Head of caudate nucleus (tissue), 42 donors: ENCODE measurements at regions not wholly inside any gene's neighbourhood (a gene's known extent, or its start where the extent isn't known, plus 50 kb on each side); places are given as distances from the start of the nearest gene placed in this dataset.
"Not testable (repeated sequence)": the region's sequence is repeated elsewhere in the genome, so short reads cannot be mapped to it uniquely, and the experiment has no call there.

Source experiments
- DNase-seq, 42 donors: peaks; one replicate each; pipeline versions ENCODE4 v3.0.0 to v3.0.0-alpha.2; 2020 to 2021; ENCODE audit warnings: mixed read lengths in 7 of 42
- intact Hi-C: fragments of 100-400 bp; cut with DNase I; formaldehyde crosslinking; loops from one replicate; pipeline ENCODE4 v1.15.0; 2022

GRCh38 chr12:65699251-65699650 is 125.0 kb upstream of the HMGA2 start:
- DNase-seq = no peak
- intact Hi-C loops = no loop called here

DNA sequence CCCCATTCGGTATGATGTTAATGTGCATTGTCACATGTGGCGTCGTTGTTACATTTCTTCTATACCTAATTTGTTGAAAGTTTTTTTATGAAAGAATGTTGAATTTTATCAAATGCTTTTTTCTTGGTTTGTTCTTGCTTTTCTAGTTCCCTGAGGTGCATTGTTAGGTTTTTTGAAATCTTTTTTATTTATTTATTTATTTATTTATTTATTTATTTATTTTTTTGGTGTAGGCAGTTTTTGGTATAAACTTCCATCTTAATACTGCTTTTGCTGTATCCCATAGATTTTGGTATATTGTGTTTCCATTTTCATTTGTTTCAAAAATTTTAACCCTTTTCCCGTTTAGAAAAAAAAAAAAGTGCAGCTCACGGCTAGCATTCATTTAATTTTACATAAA is 121.1 kb upstream of the HMGA2 start:
- intact Hi-C loops = no loop called here
- no peak for DNase-seq

DNA sequence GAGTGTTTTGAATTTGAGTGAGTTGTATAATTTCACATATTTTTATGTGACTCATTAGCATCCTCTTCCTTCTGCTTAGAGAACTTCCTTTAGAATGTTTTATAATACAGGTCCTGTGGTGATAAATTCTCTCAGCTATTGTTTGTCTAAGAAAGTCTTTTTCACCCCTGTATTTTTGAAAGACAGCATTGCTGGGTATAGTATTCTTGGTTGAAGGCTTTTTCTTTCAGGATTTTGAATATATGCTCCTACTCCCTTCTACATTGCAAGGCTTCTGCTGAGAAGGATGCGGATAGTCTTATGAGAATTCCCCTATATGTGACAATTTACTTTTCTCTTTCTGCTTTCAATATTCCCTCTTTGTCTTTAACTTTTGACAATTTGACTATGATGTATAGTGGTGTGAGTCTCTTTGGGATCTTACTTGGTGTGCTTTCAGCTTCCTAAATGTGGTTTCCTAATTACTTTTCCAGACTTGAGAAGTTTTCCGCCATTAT is 118.9 kb upstream of the HMGA2 start:
- intact Hi-C loops = no loop called here
- DNase-seq = no peak

DNA sequence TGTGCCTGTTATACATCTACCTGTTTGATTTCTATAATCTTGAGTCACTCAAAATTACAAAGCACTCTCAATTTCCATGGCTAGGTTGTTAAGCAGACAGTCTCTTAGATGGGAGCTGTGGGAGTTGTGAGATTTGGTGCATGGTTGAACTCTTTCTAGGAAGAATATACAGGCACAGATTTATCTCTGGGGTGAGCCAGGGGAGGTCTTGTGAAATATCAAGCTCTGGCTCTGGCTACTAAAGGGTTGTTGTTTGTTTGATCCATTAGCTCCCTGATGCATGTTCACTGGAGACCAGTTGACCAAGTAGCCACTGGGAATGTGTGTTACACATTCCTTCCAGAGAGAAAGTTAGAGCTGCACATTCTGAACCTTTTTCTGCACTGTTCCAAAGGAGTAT is 117.2 kb upstream of the HMGA2 start:
- intact Hi-C loops = no loop called here
- no peak for DNase-seq

- intact Hi-C loops = no loop called here
These were observed 111.9 kb upstream of the HMGA2 start for GRCh38 chr12:65712260-65713004.

DNA sequence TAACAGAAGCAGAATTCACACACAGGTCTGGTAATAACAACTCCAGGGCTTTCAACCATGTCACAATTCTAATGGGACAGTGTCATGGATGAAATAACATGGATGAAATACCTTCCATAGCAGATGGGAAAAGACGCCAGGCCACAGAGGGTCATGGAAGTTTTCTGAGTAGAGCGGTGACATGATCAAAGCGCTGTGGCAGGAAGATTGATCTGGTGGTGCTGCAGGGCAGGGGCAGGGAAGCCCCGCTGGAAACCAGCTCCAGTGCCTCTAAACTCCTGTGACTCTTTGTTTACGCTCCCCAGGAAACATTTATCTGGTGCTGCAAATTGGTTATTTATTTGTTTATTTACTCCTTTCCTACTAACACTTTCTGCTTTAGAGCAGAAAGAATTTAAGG is 108.3 kb upstream of the HMGA2 start:
- no peak for DNase-seq
- intact Hi-C loops = no loop called here

More at GRCh38 chr12:65712260-65713004, 111.9 kb upstream of the HMGA2 start:
- DNase-seq = no peak

DNA sequence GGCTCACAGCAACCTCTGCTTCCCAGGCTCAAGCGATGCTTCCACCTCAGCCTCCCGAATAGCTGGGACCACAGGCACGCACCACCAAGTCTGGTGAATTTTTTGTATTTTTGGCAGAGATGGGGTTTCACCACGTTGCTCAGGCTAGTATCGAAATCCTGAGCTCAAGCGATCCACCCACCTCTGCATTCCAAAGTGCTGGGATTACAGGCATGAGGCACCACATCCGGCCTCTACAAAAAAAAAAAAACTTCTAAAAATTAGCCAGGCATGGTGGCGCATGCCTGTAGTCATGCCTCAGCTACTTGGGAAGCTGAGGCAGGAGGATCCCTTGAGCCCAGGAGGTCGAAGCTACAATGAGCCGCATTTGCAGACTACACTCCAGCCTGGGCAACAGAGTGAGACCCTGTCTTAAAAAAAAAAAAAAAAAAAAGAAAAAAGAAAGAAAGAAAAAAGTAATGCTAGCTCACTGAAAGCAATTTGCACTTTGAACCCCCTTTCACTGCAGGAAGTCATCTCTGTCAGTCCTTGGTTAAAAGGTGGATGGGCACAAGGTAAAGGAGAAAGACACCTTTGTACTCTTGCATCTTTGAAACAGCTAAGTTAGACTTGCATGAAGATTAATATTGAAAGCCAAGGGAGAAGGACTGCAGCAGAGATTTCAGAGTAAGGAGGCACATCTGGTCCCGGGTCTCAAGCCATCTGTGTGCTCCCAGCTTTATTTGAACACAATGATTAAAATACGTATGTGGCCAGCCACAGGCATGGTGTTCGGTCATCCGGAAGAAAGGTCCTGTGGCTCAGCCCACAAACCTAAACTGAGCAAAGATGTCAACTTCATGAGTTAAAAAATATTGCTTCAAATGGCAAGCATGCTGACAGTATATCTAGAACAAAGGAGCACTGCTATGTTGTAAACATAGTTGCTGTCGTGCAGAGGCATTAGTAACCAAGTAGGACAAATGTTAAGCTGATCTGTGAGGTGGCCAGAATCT is 103.8 kb upstream of the HMGA2 start:
- no peak for DNase-seq
- intact Hi-C loops = no loop called here

GRCh38 chr12:65721541-65722190 is 102.6 kb upstream of the HMGA2 start:
- intact Hi-C loops = no loop called here
- no peak for DNase-seq

DNA sequence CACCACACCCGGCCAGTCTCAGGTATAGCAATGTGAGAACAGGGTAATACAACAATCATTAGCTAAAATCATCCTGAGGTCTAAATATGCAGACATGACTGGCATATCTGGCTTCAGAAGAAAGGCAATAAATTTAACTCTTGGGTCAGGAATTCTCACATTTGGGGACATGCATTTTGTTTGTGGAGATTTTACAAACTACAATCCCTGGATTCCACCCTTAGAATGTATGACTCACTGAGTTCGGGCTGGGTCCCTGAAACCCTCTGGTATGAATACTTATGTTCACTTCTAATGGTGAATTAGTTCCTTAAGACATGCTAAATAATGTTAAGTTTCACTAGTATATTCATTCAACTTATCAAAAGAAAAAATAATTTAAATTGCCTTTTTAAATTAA is 98.9 kb upstream of the HMGA2 start:
- intact Hi-C loops = no loop called here
- no peak for DNase-seq

DNA sequence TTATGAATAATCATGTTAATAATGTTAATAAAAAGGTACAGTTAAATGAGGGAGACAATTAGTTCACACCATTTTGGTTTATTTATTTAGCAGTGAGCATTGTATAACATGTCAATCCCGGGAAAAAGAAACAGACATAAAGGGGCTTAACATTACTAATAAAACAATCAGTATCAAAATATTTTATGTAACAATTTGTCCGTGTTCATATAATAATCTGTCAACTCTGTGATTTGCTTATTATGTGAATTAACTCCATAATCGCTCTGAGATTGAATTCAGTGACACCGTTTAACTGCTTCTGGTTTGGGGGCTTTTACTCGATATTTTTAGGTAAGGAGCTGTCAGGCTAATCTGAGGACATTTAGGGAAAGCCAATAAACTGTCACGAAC is 95.8 kb upstream of the HMGA2 start:
- intact Hi-C loops = no loop called here
- no peak for DNase-seq

DNA sequence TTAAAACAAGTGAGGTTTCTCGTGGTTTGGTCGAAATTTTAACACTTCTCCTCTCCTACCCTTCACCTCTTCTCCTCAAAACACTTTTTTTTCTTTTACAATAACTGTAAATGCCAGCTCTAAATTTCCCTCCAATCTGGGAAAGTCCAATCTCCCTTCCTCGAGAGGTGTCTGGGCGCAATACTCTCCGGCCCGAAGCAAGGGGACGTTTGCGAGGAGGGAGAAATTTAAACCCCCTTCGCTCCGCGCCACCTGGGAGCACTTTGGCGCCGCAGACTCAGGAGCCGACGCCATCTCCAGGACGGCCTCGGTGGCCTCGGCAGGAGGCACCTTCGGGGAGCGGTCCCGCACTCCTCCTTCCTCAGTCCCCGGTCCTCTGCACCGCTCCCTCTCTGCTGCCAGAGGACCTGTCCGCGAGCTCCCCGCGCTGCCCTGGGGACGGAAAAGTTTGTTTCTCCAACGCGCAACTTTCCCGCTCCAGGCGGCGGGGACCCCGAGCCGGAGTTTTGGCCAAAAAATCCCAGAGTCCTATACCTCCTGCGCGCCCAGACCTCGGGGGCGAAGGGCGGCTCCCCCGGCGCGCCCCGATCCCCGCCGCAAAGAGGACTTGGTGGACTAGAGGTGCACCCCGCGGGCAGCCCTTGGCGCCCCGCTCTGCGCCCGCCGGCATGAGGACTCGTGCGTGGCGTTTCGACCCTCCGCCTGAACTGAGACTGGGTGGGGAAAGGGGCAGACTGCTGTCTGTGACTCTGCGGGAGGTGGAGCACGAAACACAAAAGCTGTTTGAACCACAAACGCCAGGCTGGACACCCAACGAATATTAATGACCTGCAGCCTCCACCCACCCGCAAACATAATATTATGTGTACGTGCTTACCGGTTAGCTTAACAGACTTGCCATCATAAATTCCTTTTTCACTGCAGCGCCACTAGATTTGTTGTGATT is 95.2 kb upstream of the HMGA2 start:
- intact Hi-C loops = no loop called here
- no peak for DNase-seq

DNA sequence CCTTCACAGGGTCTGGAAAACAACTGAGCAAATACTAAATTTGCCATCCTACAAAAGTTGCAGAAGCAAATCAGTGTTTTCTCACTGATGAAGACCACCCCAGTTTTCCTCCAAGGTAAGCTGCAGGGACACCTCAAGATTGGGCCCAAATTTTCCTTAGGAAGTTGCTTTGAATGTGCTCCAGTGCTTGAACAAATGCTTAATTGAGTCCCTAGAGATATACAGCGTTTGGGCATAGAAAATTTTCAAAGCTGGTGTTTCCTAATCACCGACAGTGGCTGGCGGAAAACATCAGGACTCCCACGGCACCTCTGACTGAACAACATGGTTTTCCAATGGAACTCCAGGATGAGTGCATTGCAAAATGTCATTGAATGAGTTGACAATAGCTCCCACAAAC is 92.5 kb upstream of the HMGA2 start:
- no peak for DNase-seq
- intact Hi-C loops = no loop called here

- intact Hi-C loops, DNase-seq: not testable (repeated sequence)
These were observed 90.6 kb upstream of the HMGA2 start for GRCh38 chr12:65733643-65734042.

DNA sequence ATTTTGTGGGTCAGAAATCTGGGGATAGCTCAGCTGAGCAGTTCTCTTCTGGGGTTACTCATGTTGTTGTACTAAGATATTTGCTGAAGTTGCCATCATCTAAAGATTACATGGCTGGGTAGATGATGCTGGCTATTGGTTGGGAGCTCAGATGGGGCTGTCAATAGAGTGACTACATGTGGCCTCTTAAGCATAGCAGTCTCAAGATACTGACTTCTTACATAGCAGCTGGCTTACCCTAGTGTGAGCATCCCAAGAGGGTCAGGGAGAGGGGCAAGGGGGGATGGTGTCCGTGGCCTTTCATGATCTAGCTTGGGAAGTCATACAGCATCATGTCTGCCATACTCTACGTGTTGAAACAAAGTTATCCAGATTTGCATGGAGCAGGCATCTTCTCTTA is 90.1 kb upstream of the HMGA2 start:
- no peak for DNase-seq
- intact Hi-C loops = no loop called here

DNA sequence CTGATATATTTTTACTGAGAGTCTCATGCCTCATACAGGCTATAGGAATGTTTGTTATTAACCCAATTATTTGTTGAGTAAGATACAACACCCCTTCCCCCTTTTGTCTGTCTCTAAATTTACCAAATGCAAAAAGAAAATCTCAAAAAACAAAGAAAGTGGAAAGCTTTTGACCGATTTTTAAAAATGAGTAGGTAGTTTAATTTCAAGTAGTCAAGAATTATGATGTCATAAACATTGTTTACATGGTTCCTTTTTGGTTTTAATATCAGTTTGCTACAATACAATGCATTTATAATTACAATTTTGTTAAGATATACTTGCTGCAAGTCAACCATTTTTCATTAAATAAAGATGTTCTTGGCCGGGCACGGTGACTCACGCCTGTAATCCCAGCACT is 84.7 kb upstream of the HMGA2 start:
- intact Hi-C loops = no loop called here
- no peak for DNase-seq

DNA sequence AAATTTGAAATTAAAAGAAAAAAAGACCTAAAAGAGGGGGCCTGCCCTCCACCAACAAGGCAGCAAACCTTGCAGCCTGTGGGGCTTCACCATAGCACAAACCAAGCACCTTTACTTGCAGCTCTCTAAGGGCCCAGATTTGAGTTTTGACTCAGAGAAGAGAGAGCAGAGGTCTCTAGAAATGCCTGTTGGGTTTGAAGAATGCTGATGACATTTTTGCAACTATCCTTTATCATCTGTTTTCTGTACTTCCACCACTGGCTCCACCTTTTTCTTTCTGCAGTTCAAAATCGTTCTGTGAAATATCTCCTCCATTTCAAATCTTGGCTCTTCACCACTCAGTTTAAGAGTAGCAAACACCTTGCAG is 83.8 kb upstream of the HMGA2 start:
- intact Hi-C loops = no loop called here
- no peak for DNase-seq

GRCh38 chr12:65740873-65741600 is 83.2 kb upstream of the HMGA2 start:
- DNase-seq = peak in 41 of 42 donors; percentile 44 to 89 (median 74)

GRCh38 chr12:65741656-65742017 is 82.6 kb upstream of the HMGA2 start:
- DNase-seq = peak in 9 of 42 donors; percentile 3 to 52 (median 19)
- intact Hi-C loops = no loop called here

More at GRCh38 chr12:65740873-65741600, 83.2 kb upstream of the HMGA2 start:
- intact Hi-C loops = no loop called here
